Smooth muscle cell (in vitro differentiated cells): ENCODE measurements at regions not wholly inside any gene's neighbourhood (a gene's known extent, or its start where the extent isn't known, plus 50 kb on each side); places are given as distances from the start of the nearest gene placed in this dataset.

Source experiments
- DNase-seq: peaks from one replicate; lab custom pipeline; 2025; ENCODE audit not compliant: unreplicated experiment; lab: John Stamatoyannopoulos, UW
- H2AFZ ChIP-seq: fragments of 200-600 bp; sonication (generic); 2 replicates; pipeline ENCODE4 v1.6.0; 2016; ENCODE audit warnings: antibody characterized with exemption, low read depth, mild to moderate bottlenecking
- H3F3A ChIP-seq: fragments of 200-600 bp; sonication (generic); 2 replicates; pipeline ENCODE4 v1.6.0; 2017; ENCODE audit warnings: antibody characterized with exemption, low read depth
- H3K27ac ChIP-seq: fragments of 200-600 bp; sonication (generic); 2 replicates; pipeline ENCODE4 v1.5.1; 2016; ENCODE audit warnings: low read depth, mild to moderate bottlenecking
- H3K27me3 ChIP-seq: fragments of 200-600 bp; sonication (generic); 2 replicates; pipeline ENCODE4 v1.6.1; 2016; ENCODE audit warnings: low read depth, mild to moderate bottlenecking
- H3K36me3 ChIP-seq: fragments of 200-600 bp; sonication (generic); 2 replicates; pipeline ENCODE4 v1.5.1; 2016; ENCODE audit warnings: low read depth
- H3K4me1 ChIP-seq: fragments of 200-600 bp; sonication (generic); 2 replicates; pipeline ENCODE4 v1.5.1; 2016; ENCODE audit warnings: low read depth
- H3K4me2 ChIP-seq: fragments of 200-600 bp; sonication (generic); 2 replicates; pipeline ENCODE4 v1.6.0; 2016; ENCODE audit warnings: mild to moderate bottlenecking
- H3K4me3 ChIP-seq: fragments of 200-600 bp; sonication (generic); 2 replicates; pipeline ENCODE4 v1.5.1; 2016; ENCODE audit warnings: mild to moderate bottlenecking
- H3K79me2 ChIP-seq: fragments of 200-600 bp; sonication (generic); 2 replicates; pipeline ENCODE4 v1.6.0; 2016; ENCODE audit warnings: low read depth, mild to moderate bottlenecking
- H3K9ac ChIP-seq: fragments of 200-600 bp; sonication (generic); 2 replicates; pipeline ENCODE4 v1.6.0; 2016; ENCODE audit warnings: low read depth
- H3K9me3 ChIP-seq: fragments of 200-600 bp; sonication (generic); replicated peaks from 2 replicates; pipeline ENCODE4 v1.5.1; 2016; ENCODE audit warnings: low read depth
- H4K20me1 ChIP-seq: fragments of 200-600 bp; sonication (generic); 2 replicates; pipeline ENCODE4 v1.6.0; 2016; ENCODE audit warnings: low read depth
- CTCF ChIP-seq: fragments of 200-600 bp; sonication (generic); IDR thresholded peaks from 2 replicates; pipeline ENCODE4 v1.5.1; 2017; ENCODE audit warnings: borderline replicate concordance, mild to moderate bottlenecking, antibody characterized with exemption; ENCODE audit not compliant: insufficient read depth, poor library complexity, severe bottlenecking
- WGBS: methylation state at CpG from one replicate; pipeline ENCODE4 v1.1.7; 2016; ENCODE audit warnings: low lambda C conversion rate; 5-methylcytosine and 5-hydroxymethylcytosine counted together

GRCh38 chr6:139832493-139833305 is 458.3 kb upstream of the CITED2 start:
- no peak for DNase-seq
- 96% methylated on average over 15 of the region's 15 CpGs for WGBS
- Histone ChIP-seq H3K9me3 (no peaks in the 10 kb centered on the region), H3K27ac (no peak overlapping the region), H4K20me1 (no peaks in the 10 kb centered on the region), H3F3A (no peaks in the 10 kb centered on the region), H2AFZ (no peak overlapping the region), H3K27me3 (no peaks in the 10 kb centered on the region), H3K36me3 (no peaks in the 10 kb centered on the region), H3K4me1 (no peaks in the 10 kb centered on the region), H3K79me2 (no peaks in the 10 kb centered on the region), H3K4me3 (no peak overlapping the region), H3K9ac (no peak overlapping the region), H3K4me2 (no peak overlapping the region)
- TF ChIP-seq CTCF: no peak

GRCh38 chr6:139829576-139829975 is 455.1 kb upstream of the CITED2 start:
- 80% methylated on average over 4 of the region's 4 CpGs for WGBS
- TF ChIP-seq CTCF: no peak

GRCh38 chr6:139828751-139829519 is 454.5 kb upstream of the CITED2 start:
- TF ChIP-seq CTCF: no peak
- DNase-seq: no peak
- no peak overlapping the region for H3K27ac ChIP-seq
- no peaks in the 10 kb centered on the region for H3K9me3 ChIP-seq
- H3K79me2 ChIP-seq: no peaks in the 10 kb centered on the region
- H2AFZ ChIP-seq: no peak overlapping the region
- H3K4me1 ChIP-seq: no peaks in the 10 kb centered on the region
- H3K27me3 ChIP-seq: no peaks in the 10 kb centered on the region
- no peak overlapping the region for H3K9ac ChIP-seq
- 97% methylated on average over 10 of the region's 10 CpGs for WGBS
- no peak overlapping the region for H3K4me3 ChIP-seq
- no peaks in the 10 kb centered on the region for H3F3A ChIP-seq
- H3K36me3 ChIP-seq: no peaks in the 10 kb centered on the region
- H3K4me2 ChIP-seq: no peak overlapping the region
- no peaks in the 10 kb centered on the region for H4K20me1 ChIP-seq

More at GRCh38 chr6:139829576-139829975, 455.1 kb upstream of the CITED2 start:
- H3K4me1 ChIP-seq: no peaks in the 10 kb centered on the region
- no peaks in the 10 kb centered on the region for H3K9me3 ChIP-seq
- no peak overlapping the region for H2AFZ ChIP-seq
- no peaks in the 10 kb centered on the region for H3F3A ChIP-seq
- H3K36me3 ChIP-seq: no peaks in the 10 kb centered on the region
- H4K20me1 ChIP-seq: no peaks in the 10 kb centered on the region
- no peak for DNase-seq
- H3K27ac ChIP-seq: no peak overlapping the region
- H3K79me2 ChIP-seq: no peaks in the 10 kb centered on the region
- H3K9ac ChIP-seq: no peak overlapping the region
- no peak overlapping the region for H3K4me3 ChIP-seq
- no peaks in the 10 kb centered on the region for H3K27me3 ChIP-seq
- no peak overlapping the region for H3K4me2 ChIP-seq
